GM23338 (cell line): ENCODE measurements at regions not wholly inside any gene's neighbourhood (a gene's known extent, or its start where the extent isn't known, plus 50 kb on each side); places are given as distances from the start of the nearest gene placed in this dataset.

Experiments used
- ATAC-seq: fragments of 200-7000 bp; cut with Tn5 transposase; 3 replicates; pipeline ENCODE4 v1.9.1; 2020
- DNase-seq: peaks from one replicate; pipeline ENCODE4 v3.0.0-alpha.2; 2015; ENCODE audit warnings: low spot score
- H2AFZ ChIP-seq: fragments of 200-600 bp; sonication (generic); 2 replicates; pipeline ENCODE4 v1.8.0; 2016; ENCODE audit warnings: antibody characterized with exemption, mild to moderate bottlenecking, moderate library complexity
- H3F3A ChIP-seq: fragments of 200-600 bp; sonication (generic); replicated peaks from 2 replicates; pipeline ENCODE4 v1.8.0; 2017; ENCODE audit warnings: antibody characterized with exemption, mixed run types, low read depth
- H3K27ac ChIP-seq: fragments of 200-600 bp; sonication (generic); 2 replicates; pipeline ENCODE4 v1.6.1; 2016; ENCODE audit warnings: low read depth
- H3K27me3 ChIP-seq: fragments of 200-600 bp; sonication (generic); 2 replicates; pipeline ENCODE4 v1.8.0; 2016; ENCODE audit warnings: mild to moderate bottlenecking, mixed run types, moderate library complexity; ENCODE audit not compliant: insufficient read depth
- H3K36me3 ChIP-seq: fragments of 200-600 bp; sonication (generic); 2 replicates; pipeline ENCODE4 v1.8.0; 2016; ENCODE audit warnings: mild to moderate bottlenecking; ENCODE audit not compliant: insufficient read depth
- H3K4me1 ChIP-seq: fragments of 200-600 bp; sonication (generic); 2 replicates; pipeline ENCODE4 v1.8.0; 2016; ENCODE audit warnings: mild to moderate bottlenecking, moderate library complexity; ENCODE audit not compliant: insufficient read depth
- H3K4me2 ChIP-seq: fragments of 200-600 bp; sonication (generic); 2 replicates; pipeline ENCODE4 v1.7.1; 2017; ENCODE audit warnings: mixed run types
- H3K4me3 ChIP-seq: fragments of 200-600 bp; sonication (generic); 2 replicates; pipeline ENCODE4 v1.6.1; 2016; ENCODE audit warnings: mixed run types
- H3K79me2 ChIP-seq: fragments of 200-600 bp; sonication (generic); replicated peaks from 2 replicates; pipeline ENCODE4 v1.8.0; 2017; ENCODE audit warnings: mild to moderate bottlenecking; ENCODE audit not compliant: insufficient read depth
- H3K9me2 ChIP-seq: fragments of 200-600 bp; sonication (generic); 2 replicates; pipeline ENCODE4 v1.8.0; 2017; ENCODE audit not compliant: insufficient read depth
- H4K20me1 ChIP-seq: fragments of 200-600 bp; sonication (generic); replicated peaks from 2 replicates; pipeline ENCODE4 v1.8.0; 2017; ENCODE audit warnings: mild to moderate bottlenecking; ENCODE audit not compliant: insufficient read depth
- H3K27ac Mint-ChIP-seq: 2 replicates; pipeline ENCODE4 v1.8.0; 2020; ENCODE audit warnings: inconsistent platforms, mild to moderate bottlenecking, moderate library complexity, mixed read lengths
- H3K27me3 Mint-ChIP-seq: 3 replicates; pipeline ENCODE4 v1.8.0; 2022; ENCODE audit warnings: low read depth, mild to moderate bottlenecking, moderate library complexity, mixed read lengths, inconsistent platforms; ENCODE audit not compliant: insufficient read depth, poor library complexity
- H3K36me3 Mint-ChIP-seq: 3 replicates; pipeline ENCODE4 v1.8.0; 2021; ENCODE audit warnings: low read depth, mild to moderate bottlenecking, inconsistent platforms, moderate library complexity, mixed read lengths
- H3K4me1 Mint-ChIP-seq: 3 replicates; pipeline ENCODE4 v1.8.0; 2020; ENCODE audit warnings: mild to moderate bottlenecking, inconsistent platforms, mixed read lengths
- H3K4me3 Mint-ChIP-seq: 3 replicates; pipeline ENCODE4 v1.8.0; 2021; ENCODE audit warnings: moderate library complexity, mild to moderate bottlenecking, inconsistent platforms, mixed read lengths
- H3K9me3 Mint-ChIP-seq: 3 replicates; pipeline ENCODE4 v1.8.0; 2020; ENCODE audit warnings: moderate library complexity, mild to moderate bottlenecking, inconsistent platforms, mixed read lengths
- CREB1 ChIP-seq: fragments of 250-450 bp; sonication (Bioruptor Pico); IDR thresholded peaks from 2 replicates; pipeline ENCODE4 v1.5.0; 2020; ENCODE audit warnings: low read depth, mild to moderate bottlenecking, moderate library complexity
- CTCF ChIP-seq, 2 experiments: fragments of 200-600 bp in 1 of 2; sonication (generic) in 1 of 2; conservative IDR thresholded peaks; 2 replicates each; pipeline versions ENCODE4 v1.5.1 to v1.6.1; 2016 to 2017; ENCODE audit warnings: antibody characterized with exemption in 2 of 2, low read depth in 2 of 2, mild to moderate bottlenecking in 2 of 2, moderate library complexity in 1 of 2
- ETS1 ChIP-seq: IDR thresholded peaks from 2 replicates; pipeline ENCODE4 v1.6.1; 2016; ENCODE audit warnings: antibody characterized with exemption
- EZH2 ChIP-seq: fragments of 200-600 bp; sonication (generic); IDR thresholded peaks from one replicate; pipeline ENCODE4 v1.8.0; 2017; ENCODE audit warnings: antibody characterized with exemption, mild to moderate bottlenecking, low read depth; ENCODE audit not compliant: unreplicated experiment
- EZH2phosphoT487 ChIP-seq: fragments of 200-600 bp; sonication (generic); IDR thresholded peaks from one replicate; pipeline ENCODE4 v1.8.1; 2018; ENCODE audit warnings: antibody characterized with exemption; ENCODE audit not compliant: unreplicated experiment
- JUNB ChIP-seq: IDR thresholded peaks from one replicate; pipeline ENCODE4 v1.6.1; 2016; ENCODE audit warnings: antibody characterized with exemption; ENCODE audit not compliant: unreplicated experiment
- NANOG ChIP-seq: IDR thresholded peaks from 2 replicates; pipeline ENCODE4 v1.6.1; 2016; ENCODE audit warnings: antibody characterized with exemption, borderline replicate concordance
- POLR2AphosphoS5 ChIP-seq: IDR thresholded peaks from 2 replicates; pipeline ENCODE4 v1.6.1; 2016; ENCODE audit warnings: antibody characterized with exemption, low read depth
- REST ChIP-seq: IDR thresholded peaks from one replicate; pipeline ENCODE4 v1.6.1; 2018; ENCODE audit warnings: antibody characterized with exemption; ENCODE audit not compliant: unreplicated experiment
- STAT1 ChIP-seq: IDR thresholded peaks from one replicate; pipeline ENCODE4 v1.6.1; 2016; ENCODE audit warnings: antibody characterized with exemption; ENCODE audit not compliant: unreplicated experiment
- ZNF114 ChIP-seq: fragments of 250-450 bp; sonication (Bioruptor Pico); IDR thresholded peaks from 2 replicates; pipeline ENCODE4 v1.5.0; 2020; ENCODE audit warnings: mild to moderate bottlenecking, moderate library complexity
- ZNF331 ChIP-seq: fragments of 250-450 bp; sonication (Bioruptor Pico); IDR thresholded peaks from 2 replicates; pipeline ENCODE4 v1.5.0; 2020; ENCODE audit warnings: low read depth, mild to moderate bottlenecking, moderate library complexity
- ZNF462 ChIP-seq: fragments of 250-450 bp; sonication (Bioruptor Pico); IDR thresholded peaks from 2 replicates; pipeline ENCODE4 v1.5.0; 2020; ENCODE audit warnings: mild to moderate bottlenecking, moderate library complexity

GRCh38 chr6:130734161-130734560, 93.0 kb upstream of the SMLR1 start:
- Histone ChIP-seq H3K36me3 (no peaks in the 10 kb centered on the region), H3K27me3 (no peaks in the 10 kb centered on the region), H3K79me2 (no peaks in the 10 kb centered on the region), H4K20me1 (no peaks in the 10 kb centered on the region), H3K9me2 (no peaks in the 10 kb centered on the region), H3K4me3 (no peak overlapping the region), H3K4me2 (no peak overlapping the region), H2AFZ (no peak overlapping the region), H3F3A (no peaks in the 10 kb centered on the region), H3K4me1 (peaks cover 4% of the 10 kb centered on the region; the same call in 1 of the 2 replicates), H3K27ac (no peak overlapping the region)
- Mint-ChIP-seq H3K4me3 (no peak overlapping the region), H3K27me3 (no peaks in the 10 kb centered on the region), H3K27ac (no peak overlapping the region), H3K9me3 (no peaks in the 10 kb centered on the region; the same call in 2 of the 3 replicates), H3K4me1 (no peaks in the 10 kb centered on the region), H3K36me3 (no peaks in the 10 kb centered on the region)
- ATAC-seq (no peak), DNase-seq (no peak)
- TF ChIP-seq NANOG (no peak), ZNF462 (CRISPR knock-in tag) (no peak), REST (no peak), JUNB (no peak), CTCF (conservative IDR thresholded peaks at IDR 0.05; ENCODE audit: low read depth in 2 of 2) (no peak), EZH2phosphoT487 (no peak), CREB1 (CRISPR knock-in tag) (no peak), ETS1 (no peak), ZNF114 (CRISPR knock-in tag) (no peak), POLR2AphosphoS5 (no peak), ZNF331 (CRISPR knock-in tag) (no peak), STAT1 (no peak), EZH2 (no peak)
